ENCODE measurements at regions not wholly inside any gene's neighbourhood (a gene's known extent, or its start where the extent isn't known, plus 50 kb on each side); places are given as distances from the start of the nearest gene placed in this dataset.

- no peak for ATAC-seq
- DNase-seq (ENCODE audit: low spot score), result peak; percentile 5
Observed at GRCh38 chr17:74148901-74149596, 54.4 kb upstream of the RPL38 start.

- DNase-seq (ENCODE audit: low spot score) (peak; percentile 12), ATAC-seq (no peak)
Observed at GRCh38 chr17:74149597-74150427, 53.7 kb upstream of the RPL38 start.

DNA sequence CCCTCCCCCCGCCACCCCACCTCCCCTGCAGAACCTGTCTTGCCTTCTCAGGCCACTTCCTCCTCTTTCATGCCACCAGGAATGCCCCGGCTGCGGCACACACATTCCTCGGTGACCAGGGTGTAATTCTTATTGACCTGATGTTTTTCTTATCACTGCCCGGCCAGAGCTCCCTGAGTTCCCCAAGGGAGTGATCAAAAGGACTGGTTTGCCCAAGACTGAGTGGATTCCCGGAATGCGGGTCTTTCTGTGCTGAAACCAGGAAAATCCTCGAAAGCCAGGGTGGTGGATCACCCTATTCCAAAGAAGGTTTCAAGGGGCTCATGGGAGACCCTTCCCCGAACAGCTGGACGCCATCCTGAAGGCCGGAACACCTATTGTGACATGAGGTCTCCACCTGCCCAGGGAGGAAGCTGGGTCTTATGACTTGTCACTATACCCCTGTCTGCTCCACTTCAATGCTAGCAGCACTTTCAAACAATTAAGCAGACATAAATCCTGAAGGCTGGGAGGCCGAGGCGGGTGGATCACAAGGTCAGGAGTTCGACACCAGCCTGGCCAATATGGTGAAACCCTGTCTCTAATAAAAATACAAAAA lies 53.0 kb upstream of the RPL38 start:
- ATAC-seq (no peak), DNase-seq (ENCODE audit: low spot score) (peak; percentile 14)

DNA sequence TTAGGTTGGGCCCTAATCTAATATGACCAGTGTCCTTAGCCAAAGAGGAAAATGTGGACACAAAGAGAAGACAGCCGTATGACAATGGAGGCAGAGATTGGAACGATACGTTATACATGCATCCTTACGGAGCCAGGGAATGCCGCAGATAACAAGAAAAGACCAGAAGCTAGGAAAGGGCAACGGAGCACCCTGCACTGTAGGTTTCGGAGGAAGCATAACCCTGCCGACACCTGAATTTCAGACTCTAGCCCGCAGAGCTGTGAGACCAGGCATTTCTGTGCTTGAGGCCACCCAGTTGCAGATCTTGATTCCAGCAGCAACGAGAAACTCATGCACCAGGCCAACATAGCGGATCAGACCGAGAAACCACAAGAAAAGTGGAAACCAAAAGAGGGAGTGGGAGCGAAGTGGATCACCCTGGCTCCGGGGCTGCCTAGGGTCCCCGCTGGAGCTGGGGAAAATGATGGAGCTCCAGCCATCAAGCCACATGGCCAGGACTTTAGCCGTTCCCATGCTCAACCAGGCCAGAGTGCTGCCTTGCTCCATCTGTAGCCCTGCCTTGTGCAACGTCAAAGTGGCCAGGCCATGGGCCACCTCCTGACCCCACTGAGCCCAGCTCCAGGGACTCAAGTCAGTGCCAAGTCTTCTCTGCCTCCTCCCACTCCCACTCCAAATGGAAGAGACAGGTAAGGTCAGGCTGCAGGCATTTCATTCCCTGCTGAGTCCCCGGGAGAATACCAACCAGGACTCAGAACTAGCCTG lies 51.7 kb upstream of the RPL38 start:
- ATAC-seq (no peak), DNase-seq (ENCODE audit: low spot score) (peak; percentile 23)

DNA sequence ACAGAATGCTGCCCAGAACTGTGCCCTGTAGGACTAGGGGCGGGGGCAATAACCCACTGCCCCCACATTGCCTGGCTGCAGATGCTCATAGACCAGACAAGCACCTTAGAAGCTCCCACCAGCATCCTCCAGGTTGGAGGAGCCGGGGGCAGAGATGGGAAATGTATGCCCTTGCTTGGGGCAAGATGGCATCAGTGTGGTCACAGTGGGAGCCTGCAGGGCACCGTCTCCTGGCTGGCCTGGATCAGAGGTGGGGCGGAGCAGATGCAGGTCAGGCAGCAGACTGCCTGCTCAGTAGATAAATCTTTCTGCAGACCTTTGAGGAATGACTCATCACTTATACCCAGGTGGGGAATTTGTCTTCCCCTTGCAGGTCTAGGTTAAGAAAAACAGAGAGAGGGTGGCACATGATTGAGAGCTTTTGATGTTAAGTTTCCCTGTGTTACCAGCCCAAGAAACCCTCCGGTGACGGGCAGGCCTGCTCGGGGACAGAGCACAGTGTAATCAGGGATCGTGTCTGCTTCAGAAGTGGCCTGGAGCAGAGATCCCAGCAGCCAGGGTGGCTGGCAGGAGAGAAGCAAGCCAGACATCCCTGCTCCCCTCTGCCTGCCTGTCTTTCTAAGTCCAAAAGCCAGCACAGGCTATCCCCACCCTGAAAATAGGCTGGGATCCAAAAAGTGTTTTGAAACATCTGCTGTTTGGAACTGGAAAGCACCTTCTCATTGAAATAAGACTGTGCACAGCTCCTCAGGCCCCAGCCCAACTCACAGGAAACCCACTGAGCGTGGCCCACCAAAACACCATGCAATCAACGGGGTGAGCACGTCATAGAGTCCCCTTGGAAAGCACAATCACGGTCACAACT lies 50.7 kb upstream of the RPL38 start:
- DNase-seq (ENCODE audit: low spot score), result peak; percentile 11
- no peak for ATAC-seq

DNA sequence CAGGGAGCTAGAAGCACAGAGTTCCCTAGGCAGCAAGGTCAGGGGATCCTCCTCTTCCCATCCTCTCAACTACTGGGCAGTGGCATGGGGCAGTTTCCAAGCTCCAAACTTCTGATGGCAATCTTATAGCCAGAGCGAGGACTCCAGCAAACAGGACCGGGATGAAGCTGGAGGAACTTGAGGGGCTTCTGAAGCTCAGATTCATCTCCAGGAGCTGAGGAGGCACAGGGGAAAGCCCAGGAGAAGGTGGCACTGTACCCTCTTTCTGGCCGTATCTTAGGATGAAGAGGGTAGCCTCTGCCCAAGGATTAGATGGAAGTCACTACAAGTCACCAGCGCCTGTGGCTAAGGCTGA lies 50.0 kb upstream of the RPL38 start:
- DNase-seq (ENCODE audit: low spot score), result peak; percentile 19

More for the DNA sequence above, 50.0 kb upstream of the RPL38 start:
- ATAC-seq, result no peak
